CD4-positive, alpha-beta T cell treated with Interleukin-1 beta for 1 hour (primary cell): ENCODE measurements at regions not wholly inside any gene's neighbourhood (a gene's known extent, or its start where the extent isn't known, plus 50 kb on each side); places are given as distances from the start of the nearest gene placed in this dataset.

ENCODE experiments used
- DNase-seq, 2 donors: peaks; one replicate each; pipeline ENCODE4 v3.0.0-alpha.2; 2020 to 2022

DNA sequence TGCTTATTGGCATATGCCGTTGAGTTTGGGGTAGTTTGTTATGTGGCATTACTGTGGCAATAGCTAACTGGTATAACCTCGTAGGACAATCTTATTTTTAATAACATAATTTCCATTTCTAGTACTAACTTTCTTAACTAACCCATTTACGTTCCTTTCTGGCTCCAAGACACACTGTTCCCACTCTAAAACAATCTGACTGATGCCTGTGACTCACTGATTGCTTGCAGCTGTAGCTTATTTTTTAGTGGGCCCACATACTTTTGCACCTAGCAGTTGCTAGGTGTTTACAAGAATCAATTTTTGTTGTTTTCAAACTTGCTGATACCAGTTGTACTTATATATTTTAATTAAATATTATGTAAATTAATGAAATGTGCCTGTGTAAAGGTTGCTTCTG, 52.2 kb downstream of the FAT3 start:
- no peak for DNase-seq

DNA sequence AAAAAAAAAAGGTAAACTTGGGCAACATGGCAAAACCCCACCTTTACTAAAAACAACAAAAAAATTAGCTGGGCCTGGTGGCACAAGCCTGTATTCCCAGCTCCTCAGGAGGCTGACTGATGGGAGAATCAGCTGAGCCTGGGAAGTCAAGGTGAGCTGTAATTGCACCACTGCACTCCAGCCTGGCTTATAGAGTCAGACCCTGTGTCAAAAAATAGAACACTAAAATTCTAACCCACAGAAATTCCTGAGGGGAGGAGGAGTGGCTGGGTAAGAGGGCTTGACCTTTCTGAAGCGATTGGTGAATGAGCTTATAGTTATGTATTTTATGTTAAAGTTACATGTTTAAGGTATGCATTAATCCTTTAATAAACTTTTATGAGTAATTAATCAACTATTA, 53.3 kb downstream of the FAT3 start:
- DNase-seq: no peak

DNA sequence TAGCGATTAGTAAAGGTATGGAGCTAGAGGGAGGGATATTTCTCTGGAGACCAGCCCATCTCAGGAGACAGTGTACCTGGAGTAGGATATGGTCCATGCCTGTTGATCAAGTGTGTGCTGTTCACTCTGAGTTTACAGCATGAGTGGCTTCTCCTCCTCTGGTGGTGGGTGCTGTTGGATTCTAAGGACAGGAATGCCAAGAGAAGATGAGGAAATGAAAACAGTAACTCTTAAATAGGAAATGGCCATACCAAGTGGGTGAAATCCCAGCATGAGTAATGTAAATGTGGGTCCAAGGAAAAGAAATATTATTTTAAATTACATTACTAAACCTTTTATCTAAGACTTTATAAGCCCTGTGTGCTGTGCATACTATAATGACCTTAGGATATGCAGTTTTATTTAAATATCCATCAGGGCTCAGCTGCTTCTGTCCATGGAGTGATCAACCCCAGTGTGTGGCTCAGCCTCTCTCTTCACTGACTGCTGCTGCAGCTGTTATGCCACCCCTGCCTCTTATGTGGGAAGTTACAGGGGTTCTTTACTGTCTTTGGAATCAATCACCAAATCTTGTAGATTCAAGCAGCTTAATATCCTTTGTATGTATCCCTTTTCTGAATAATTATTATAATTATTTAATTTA, 54.3 kb downstream of the FAT3 start:
- no peak for DNase-seq

DNA sequence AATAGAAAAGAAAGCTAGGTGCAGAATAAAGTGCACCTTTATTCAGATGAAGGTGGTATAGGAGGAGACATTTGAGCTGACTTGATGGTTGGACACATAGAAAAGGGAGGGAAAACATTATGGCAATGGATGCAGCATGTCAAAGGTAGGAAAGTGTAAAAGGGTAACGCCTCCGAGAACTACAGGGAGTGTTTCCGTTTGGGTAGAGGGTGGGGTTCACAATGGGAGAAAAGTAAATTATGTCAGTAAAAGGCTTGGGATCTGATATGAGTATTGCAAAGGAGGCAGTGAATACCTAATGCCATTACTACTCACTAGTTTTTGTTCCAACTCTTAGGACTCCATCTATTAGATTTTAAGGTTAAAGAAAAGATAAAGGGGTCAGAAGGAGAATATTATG, 59.5 kb downstream of the FAT3 start:
- no peak for DNase-seq

DNA sequence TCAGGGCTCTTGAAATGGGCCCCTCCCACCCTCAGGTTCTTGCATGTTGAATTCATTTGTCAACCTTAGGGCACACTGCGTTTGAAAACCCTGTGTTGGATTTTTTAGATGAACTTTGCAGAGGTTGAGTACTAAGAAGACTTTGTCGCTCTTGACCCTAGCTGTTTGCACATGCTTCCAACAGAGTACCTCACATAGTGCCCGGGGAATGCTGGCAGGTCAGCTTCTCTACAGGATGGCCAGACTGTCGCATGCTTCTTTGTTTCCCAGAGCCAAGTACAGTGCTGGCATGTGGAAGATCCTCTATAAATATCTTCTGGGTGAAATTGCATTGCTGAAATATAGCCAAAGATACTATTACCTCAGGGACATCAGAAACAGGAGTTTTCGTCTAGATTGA, 59.9 kb downstream of the FAT3 start:
- DNase-seq: no peak

DNA sequence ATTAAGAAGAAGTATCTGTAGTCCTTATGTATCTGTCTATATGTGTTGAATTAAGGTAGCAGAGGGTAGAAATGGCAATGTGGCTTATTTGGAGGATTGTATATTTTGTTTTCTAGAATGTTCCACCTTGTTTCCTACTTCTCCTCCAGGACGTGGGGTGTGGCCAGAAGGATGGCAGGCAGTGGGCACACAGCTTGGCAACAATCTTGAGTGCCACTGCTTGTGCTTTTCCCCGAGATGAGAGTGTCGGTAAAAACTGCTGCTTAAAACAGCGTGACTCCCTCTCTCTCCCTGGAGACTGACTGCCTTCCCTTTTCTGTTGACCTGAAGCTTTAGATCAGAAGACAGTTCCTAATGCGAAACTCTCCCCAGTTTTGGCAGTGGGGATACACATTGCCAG, 61.2 kb downstream of the FAT3 start:
- no peak for DNase-seq

DNA sequence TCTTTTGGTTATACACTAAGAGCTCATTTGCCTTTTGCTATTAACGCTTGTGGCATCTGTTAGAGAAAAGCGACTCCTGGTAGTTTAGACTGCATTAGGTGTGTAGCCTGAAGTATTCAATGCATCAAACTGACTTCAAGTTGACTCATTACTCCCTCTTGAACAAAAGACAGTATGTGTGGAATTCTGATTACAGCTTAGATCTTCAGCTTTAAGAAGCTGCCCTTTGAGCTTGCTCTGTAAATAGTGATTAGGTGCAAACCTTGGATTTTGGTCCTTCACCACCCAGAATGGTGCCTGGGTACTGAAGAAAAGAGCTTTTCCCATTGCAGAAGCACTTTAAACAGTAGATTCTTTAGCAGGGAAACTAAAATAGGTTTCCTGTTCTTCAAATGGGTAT, 62.1 kb downstream of the FAT3 start:
- DNase-seq: no peak

DNA sequence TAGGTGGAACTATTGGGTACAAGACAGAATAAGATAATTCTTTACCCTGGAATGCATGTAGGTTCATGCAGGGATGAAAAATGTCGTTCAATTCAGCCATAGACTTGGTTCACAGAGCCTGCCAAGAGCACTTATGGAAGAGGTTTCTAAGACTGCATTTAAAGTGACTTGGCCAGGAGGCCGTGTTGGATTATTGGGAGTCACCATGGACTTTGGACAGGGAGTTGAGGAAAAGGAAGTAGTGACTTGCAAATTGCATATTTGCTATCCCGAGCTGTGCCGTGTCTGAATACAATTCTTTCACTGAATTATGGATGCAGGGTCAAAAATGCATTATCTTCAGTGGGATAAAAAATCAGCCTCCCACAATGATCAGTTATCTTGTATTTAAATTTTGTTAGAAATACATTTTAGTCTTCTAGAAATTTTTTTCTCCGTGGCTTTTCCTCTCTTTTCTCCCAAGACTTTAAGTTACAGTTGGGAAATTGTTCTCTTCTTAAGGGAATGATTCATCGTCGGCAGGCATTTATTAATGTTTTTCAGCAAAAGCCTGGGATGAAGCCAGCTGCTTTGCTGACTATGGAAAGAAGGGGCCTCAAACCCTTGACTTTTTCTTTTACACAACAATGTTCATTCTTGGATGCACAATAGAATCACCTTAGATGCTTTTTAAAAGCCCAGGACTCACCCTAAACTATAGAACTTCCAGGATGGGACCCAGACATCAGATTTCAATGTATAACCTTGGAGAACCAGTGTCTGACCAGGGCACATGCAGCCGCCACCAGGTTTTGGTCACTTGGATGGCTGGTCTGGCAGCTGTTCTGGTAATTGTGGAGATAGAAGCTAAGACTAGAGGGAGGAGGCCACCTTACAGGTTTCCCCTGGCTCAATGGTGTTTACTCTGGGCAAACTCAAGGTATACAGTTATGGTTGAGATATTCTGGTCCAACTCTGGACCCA, 70.8 kb downstream of the FAT3 start:
- no peak for DNase-seq

DNA sequence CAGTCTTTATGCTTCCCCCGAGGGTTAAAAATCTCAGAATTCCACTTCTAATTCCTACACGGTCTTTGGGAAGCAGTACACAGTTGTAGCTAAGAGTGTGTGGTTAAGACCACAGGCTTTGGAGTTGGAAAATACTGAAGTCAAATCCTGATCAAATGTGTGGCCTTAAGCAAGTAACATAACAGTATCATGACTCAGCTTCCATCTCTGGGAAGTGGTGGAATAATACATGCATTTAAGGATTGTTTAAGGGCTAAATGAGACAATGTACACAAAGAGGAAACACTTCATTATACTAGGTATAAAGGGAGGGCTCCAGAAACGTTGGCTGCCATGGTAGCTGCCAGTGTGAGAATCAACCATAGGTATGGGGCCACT, 71.5 kb downstream of the FAT3 start:
- no peak for DNase-seq

DNA sequence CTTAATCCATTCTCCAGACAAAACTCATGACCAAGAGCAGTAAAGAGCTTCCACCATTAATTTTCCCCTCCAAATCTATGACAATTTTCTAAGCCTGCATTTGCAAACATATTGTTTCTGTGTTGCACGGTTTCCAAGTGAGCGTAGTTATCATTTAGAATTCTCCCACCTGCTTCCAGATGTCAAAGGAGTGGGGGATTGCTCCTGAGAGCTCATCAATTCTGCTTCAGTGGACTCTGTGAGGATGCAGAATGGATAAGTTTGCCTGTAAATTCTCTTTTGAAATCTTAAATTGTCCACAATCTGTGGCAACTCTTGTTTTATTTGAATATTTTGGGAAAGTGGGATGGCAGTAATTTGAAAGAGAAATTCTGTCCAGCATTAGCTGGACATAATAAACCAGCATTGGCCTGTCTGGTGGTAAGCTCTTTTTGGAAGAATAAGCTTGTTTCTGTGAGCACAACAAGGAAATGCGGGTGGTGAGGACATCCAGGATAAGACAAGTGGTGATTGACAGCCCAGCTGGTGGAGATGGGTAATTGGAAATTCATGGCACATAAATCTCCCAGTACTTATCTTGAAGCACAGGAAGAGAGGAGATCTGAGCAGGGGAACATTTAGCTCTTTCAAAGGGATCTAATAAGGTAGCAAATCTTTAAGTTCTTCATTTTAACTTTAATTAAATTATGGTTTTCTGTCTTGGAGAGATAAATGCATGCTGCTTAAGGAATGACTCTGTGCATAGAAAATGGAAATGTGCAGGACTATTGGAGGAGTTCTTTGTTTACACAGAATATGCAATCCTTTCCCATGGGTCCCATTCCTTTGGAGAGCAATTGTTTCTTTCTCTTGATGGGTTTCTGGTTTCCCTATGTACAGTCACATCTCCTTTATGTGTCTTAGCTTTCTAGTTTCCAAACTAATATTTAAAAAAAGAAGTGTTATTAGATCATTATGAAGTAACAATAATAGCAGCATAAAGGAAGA, 73.2 kb downstream of the FAT3 start:
- DNase-seq: no peak

DNA sequence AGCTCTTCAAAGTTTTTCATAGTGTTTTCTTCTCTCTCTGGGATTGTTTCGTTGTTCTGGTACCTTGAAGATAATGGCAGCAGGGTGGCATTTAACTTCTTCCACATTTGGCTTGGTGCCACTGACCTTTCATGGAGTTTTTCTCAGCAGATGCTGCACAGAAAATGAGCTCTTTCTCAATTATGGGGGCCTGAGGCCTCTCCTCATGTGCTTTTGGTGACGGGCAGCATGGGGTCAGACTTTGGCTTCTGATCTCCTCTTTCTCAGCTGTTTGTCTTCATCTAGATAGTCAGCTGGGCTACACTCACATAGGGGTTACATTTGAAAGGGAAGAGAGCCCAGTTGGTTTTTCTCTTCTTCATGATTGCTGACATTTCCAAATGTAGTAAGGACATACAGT, 76.3 kb downstream of the FAT3 start:
- no peak for DNase-seq

DNA sequence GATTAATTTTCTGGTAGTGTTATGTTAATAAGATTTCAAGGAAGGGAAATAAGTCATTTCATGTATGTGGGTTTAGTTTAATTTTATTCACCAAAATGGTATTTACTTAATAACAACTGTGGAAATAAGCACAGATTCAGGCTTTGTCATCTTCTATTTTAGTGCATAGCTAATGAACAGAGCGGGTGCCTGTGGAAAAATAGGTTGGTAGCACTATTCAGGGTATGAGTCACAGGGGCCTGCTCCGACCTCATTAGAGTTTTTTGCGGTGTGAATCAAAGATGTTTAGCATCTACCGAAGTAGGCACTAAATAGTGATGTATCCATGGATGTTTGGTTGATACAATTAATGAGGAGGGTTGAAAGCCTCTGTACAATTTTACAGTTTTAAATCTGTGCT, 78.2 kb downstream of the FAT3 start:
- DNase-seq: no peak

DNA sequence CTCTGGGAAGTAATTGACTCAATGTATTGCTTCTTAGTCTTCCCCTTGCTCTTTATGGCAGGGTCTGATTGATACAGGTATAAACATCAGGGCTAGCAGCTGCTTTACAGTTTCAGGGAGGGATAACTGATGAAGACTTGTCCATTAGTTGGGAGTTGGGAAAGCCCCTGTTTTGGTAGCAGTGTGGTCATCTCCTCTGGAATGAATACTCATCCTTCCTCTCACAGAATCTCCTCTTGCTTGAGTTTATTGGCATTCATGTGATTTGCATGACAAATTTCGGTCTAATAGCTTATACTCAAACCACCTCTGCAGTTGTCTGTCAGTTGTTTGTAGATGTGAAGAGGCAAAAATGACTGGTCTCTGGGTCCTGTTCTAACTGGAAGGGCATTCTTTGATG, 79.7 kb downstream of the FAT3 start:
- DNase-seq: no peak

DNA sequence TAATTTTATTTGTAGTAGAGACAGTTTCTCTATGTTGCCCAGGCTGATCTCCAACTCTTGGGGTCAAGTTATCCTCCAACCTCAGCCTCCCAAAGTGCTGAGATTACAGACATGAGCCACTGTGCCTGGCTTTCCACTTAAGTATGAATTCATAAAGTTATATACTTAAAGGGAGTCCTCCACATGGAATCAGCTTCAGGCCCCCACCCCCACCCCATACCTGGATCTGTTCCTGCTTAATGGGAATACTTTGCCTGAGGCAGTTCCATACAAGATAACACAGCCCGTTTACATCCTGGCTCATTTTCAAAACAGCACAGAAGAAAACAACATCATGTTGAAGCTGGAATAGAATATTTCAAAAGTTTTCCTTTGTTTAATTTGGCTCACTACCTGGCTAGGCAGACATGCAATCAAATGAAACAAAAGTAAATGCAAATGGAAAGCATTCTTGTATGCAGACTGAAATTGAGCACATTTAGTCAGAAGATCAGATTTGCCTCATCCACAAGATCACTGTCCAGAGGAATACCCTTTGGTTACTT, 82.4 kb downstream of the FAT3 start:
- no peak for DNase-seq

DNA sequence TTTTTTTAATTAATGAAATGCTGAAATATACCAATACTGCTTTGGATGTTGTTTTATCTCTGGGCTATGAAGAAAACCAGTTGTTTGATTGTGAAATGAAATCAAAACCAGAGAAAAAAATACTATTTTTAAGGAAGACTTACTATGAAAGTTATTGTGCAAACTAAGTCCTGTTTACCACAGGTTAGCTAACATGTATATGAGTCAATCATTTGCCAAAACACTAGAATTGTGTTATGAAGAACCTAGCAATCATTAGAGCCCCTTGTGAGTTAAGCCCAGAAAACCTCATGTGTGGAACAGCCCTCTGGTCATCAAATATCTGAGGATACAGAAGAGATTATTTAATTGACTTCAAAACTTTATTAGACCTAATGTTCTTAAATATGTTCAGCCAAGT, 83.7 kb downstream of the FAT3 start:
- DNase-seq: no peak

DNA sequence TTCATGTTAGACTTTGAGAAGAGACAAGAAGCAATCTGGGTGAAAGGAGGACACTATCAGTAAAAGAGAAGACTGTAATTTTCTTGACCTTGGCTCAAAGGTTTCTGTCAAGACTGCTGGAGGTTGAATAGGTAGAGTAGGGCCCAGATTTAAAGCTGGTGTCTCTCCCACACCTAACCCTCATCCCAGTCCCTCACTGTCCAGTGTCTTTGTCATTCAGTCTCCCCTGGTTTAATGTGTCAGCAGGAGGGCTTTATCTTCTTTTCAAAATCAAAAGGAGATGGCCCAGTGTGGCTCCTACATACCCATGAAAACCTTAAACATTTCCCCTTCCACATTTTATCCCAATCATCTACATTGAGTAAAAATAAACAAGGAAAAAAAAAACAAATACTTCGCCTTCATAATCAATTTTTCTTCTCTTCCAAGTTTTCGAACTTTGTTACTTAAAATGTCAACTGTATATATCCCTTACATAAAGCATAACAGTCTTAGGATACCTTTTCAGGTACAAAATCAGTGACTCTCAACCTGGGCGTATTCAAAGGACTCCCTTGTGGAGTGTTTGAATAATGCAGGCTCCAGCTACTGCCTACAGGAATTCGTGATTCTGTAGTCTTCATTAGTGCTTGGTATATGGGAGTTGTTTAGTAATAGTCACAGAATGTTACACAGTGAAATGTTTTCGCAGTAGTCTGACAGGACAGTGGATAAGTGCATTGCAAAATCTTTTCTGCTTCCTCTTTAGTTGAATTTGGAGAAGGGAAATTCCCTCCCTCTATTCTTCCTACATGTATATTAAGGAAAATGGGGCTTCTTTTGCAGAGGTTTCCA, 87.2 kb downstream of the FAT3 start:
- no peak for DNase-seq

DNA sequence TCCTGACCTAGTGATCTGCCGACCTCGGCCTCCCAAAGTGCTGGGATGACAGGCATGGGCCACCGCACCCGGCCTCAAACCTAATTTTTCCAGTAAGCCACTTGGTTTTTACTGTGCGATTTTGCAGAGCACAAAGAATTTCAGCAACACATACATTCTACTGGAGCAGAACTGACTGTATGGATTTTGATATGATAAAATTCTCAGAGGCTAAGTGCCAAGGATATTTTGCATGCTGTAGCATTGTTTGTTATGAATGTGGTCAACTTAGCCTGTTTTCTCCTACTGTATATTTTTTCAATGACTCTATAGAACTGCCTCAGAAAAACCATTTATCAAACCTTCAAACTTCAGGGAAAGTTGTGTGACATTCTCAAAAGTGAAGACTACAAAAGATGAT, 89.2 kb downstream of the FAT3 start:
- DNase-seq: no peak

DNA sequence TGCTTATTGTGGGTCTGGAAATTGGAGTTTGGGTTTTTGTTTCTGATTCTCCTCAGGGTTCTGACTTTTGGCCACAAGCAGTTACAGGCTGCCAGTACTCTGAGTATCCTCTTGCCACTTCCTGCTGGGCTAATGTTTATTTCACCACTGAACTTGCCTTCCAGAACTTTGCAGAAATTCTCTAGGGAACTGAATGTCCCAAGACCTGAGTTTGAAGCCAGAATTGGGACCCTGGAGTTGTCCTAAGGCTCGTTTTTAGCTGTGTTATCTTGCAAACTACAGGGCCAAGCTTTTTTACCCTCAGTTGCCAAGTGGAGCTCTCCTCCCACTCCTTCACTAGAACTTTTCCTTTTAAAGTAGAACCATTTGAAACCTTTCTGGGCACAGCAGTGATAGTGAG, 89.9 kb downstream of the FAT3 start:
- DNase-seq: no peak

DNA sequence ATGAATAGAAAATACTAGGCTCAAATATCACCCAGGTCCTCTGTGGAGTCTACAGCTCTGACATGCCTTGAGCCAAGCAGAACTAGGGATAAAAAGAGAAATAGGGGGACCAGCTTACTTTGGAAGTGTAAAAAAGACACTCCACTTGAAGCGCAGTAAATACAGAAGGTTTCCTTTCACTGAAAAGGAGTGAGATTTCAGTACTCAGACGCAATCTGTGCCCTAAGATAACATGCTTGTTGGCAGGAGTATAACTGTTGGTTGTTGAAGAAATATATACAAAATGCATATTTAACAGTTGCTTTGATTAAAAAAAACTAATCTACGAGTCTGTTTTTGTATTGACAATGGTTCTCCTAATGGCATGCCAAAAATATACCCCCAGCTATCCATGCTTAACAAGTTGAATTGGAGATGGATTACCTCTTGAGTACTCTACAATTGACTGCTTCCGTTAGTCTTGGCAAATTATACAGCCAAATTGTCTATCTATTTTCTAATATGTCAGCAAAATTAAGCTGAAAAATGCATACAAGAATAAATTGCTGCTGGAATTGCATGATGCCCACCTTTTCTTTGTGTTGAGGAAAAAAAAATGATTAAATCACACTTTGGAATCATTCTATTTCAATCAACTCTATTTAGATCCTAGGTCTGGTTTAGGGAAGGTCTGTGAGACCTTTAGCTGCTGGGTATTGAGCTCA, 91.6 kb downstream of the FAT3 start:
- no peak for DNase-seq

DNA sequence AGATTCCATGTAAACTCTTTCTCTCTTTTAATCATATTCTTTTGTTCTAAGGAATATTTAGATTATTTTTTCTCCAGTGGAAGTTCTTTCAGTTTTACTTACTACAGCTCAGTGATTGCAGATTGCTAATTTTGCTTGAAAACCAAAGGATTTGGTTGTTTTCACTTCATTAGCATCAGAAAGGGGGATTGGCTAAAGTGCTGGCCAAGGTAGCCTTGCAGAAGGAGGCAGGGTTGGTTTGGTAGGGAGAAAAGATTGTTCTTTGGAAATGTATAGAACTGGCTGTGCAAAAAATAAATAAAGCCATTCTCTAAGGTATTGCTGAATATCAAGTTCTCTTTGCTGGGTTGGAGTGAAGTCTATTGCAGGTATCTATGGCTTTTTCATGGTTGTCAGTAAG, 92.6 kb downstream of the FAT3 start:
- no peak for DNase-seq

DNA sequence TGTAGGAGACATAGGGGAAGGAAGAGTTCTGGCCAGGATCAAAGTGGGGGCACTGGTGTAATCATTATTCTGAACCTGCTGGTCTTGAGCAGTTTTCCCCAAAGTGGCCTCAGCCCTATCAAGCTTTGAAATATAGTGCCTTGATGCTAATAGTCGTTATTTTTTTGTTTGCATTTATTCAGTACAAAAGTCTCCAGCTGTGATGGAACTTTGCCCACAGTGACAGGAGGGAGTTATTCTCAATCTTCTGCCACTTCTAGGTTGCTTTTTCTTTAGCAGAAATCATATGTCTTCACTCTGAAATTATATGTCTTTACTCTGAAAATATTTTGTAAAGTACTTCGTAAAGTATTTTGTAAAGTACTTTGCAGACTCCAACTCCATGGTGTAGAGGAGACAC, 93.1 kb downstream of the FAT3 start:
- no peak for DNase-seq

DNA sequence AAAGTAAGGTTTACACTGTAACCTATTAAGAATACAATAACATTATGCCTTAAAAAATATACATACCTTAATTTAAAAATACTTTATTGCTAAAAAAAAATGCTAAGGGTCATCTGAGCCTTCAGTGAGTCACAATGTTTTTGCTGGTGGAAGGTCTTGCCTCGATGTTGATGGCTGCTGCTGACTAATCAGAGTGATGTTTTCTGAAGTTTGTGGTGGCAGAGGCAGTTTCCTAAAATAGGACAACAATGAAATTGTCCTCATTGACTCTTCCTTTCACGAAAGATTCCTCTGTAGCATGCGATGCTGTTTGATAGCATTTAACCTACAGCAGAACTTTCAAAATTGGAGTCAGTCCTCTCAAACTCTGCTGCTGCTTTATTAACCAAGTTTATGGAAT, 97.6 kb downstream of the FAT3 start:
- no peak for DNase-seq
